Hepatocyte (in vitro differentiated cells): ENCODE measurements at regions not wholly inside any gene's neighbourhood (a gene's known extent, or its start where the extent isn't known, plus 50 kb on each side); places are given as distances from the start of the nearest gene placed in this dataset.

Experiments used
- CTCF ChIP-seq: fragments of 200-600 bp; sonication (generic); IDR thresholded peaks from 2 replicates; pipeline ENCODE4 v1.5.1; 2016; ENCODE audit warnings: antibody characterized with exemption, mild to moderate bottlenecking; ENCODE audit not compliant: poor library complexity
- EZH2 ChIP-seq: fragments of 200-600 bp; sonication (generic); IDR thresholded peaks from 2 replicates; pipeline ENCODE4 v1.6.1; 2016; ENCODE audit warnings: antibody characterized with exemption, mild to moderate bottlenecking, borderline replicate concordance
- EZH2phosphoT487 ChIP-seq: fragments of 200-600 bp; sonication (generic); IDR thresholded peaks from one replicate; pipeline ENCODE4 v1.6.1; 2018; ENCODE audit warnings: antibody characterized with exemption, mild to moderate bottlenecking, low read depth, moderate library complexity; ENCODE audit not compliant: unreplicated experiment, severe bottlenecking

GRCh38 chr11:115961159-115962003, 457.2 kb upstream of the CADM1 start:
- TF ChIP-seq CTCF (no peak), EZH2phosphoT487 (no peak), EZH2 (no peak)
